NCI-H69 (cell line): ENCODE measurements at regions not wholly inside any gene's neighbourhood (a gene's known extent, or its start where the extent isn't known, plus 50 kb on each side); places are given as distances from the start of the nearest gene placed in this dataset.
"Not testable (repeated sequence)": the region's sequence is repeated elsewhere in the genome, so short reads cannot be mapped to it uniquely, and the experiment has no call there.

ENCODE experiments used
- DNase-seq: peaks from one replicate; lab custom pipeline; 2025; lab: John Stamatoyannopoulos, UW

DNA sequence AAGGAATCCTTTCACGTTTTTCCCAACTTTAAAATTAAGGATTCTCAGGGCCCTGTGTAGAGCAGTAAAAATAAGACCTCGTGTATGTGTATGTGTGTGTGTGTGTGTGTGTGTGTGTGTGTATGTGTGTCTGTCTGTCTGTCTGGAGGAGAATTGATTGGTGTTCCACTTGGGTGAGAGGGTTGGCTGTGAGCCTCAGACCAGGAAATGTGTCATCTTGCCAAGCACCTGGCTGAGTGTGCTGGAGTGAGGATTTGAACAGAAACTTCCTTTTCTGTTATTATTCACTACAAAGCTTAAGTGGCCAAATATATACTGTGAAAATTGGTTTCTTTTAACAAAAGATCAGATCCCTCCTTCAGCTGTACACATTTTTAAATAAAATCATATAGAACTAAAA is 103.6 kb upstream of the NUDT6 start:
- DNase-seq, result not testable (repeated sequence)

DNA sequence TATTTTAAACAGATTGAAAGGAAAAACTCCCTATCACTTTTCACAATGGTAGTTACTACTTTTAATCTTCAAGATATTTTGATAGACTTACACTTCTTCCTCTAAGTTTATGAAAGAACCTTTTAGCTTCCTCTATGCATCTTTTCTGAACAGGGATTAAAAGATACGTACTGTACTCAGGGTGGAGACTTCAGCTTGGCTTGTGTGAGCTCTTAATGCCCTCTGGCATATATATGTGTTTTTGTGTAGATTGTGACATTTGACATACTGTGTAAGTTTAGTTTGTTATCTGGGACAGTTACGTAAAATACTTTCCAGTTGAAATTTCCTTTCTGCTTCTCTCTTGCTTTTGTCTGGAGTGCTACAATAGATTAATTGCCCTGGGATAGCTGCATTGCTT is 109.3 kb upstream of the NUDT6 start:
- DNase-seq, result no peak

DNA sequence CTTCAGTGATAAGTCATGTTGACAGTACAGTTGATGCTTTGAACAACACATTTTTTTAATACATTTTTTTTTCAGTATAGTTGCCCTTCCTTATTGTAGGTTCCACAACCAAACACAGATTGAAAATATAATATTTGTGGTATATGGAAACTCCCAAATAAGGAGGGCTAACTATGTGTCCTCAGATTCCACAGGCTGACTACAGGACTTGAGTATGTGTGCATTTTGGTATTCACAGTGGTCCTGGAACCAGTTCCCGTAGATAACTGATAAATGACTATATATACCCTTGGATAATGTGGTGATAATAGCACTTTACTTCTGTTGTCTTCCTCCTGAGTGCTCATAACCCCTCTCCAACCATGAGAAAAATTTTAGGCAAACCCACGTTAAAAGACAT is 111.6 kb upstream of the NUDT6 start:
- no peak for DNase-seq

DNA sequence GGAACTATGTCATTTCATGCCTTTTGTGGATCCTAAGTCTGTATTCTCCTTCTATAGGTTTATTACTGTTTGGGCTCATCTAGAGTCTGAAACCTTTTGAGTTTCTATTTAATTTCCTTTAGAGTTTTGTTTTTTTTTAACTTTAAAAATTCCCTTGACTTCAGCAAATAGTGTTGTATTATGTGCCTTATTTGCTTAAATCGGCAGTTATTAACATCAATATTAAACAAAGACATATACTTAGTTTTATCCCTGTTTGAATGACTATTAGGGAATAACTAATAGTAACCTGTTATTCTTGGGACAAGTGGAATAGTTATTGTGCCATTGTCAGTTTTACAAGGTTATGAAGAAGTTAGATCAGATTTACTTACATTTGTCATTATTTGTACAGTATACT is 112.8 kb upstream of the NUDT6 start:
- no peak for DNase-seq

DNA sequence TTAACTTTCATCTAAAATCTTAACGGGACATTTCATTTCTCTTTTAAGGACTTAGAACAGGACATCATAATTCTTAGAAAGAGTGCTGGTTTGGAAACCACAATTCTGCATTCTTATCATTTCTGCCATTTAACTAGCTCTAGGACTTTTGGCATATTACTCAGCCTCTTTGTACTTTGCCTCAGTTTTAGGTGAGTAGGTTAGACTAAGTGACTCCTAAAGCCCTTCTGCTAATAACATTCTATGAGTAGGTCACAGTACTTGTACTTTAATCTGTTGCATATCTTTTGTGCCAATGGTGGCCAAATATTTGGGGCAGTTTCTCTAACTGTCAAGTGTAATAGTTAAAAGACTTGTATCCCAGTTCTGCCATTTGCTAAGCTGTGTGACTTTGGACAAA is 115.4 kb upstream of the NUDT6 start:
- no peak for DNase-seq

DNA sequence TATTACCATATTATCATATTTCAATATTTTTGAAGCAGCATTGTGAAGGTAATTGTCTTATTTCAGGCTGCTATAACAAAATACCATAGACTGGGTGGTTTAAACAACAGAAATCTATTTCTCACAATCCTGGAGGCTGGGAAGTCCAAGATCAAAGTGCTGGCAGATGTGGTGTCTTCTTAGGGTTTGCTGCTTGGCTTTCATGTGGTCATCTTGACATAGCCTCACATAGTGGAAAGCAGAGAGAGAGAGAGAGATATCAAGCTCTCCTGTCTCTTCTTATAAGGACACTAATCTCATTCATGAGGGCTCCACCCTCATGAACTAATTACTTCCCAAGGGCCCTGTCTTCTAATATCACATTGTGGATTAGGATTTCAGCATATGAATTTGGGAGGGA is 119.7 kb upstream of the NUDT6 start:
- DNase-seq, result no peak

DNA sequence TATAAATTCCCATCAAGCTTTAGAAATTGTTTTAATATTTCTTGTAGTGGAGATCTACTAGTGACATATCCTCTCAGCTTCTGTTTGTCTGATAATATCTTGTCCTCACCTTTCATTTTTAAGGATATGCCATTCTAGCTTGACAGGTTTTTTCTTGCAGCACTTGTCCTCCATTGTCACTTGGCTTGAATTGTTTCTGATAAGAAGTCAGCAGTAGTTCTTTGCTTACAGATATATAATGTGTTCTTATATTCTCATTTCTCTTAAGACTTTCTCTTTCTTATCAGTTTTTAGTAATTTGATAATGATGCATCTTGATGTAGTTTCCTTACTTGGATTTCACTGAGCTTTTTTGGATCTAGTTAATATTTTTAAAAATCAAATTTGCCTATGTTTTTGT is 120.6 kb upstream of the NUDT6 start:
- DNase-seq, result peak; percentile 1

DNA sequence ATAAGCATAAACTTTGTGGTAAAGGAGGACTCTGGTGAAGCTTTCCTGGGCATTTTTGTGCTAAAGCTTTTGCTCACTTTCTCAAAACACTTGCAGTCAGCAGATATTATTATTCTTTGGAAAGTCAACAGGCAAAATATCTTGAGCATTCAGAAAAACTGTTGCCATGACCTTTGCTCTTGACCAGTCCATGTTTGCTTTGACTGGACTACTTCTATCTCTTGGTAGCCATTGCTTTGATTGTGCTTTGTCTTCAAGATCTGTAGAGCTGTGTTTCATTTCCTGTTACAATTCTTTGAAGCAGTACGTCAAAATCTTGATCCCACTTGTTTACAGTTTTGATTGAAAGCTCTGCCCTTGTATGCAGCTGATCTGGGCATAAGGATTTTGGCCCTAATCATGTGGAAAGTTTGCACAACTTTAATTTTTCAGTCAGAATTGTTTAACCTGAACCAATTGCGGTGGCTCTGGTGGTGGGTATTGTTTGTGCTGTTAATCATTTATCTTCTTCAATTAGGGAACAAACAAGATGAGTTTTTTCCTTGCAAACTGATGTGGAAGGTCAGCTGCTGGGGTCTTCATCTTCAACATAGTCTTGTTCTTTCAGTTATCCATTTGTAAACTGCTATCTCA is 121.5 kb upstream of the NUDT6 start:
- DNase-seq, result no peak

DNA sequence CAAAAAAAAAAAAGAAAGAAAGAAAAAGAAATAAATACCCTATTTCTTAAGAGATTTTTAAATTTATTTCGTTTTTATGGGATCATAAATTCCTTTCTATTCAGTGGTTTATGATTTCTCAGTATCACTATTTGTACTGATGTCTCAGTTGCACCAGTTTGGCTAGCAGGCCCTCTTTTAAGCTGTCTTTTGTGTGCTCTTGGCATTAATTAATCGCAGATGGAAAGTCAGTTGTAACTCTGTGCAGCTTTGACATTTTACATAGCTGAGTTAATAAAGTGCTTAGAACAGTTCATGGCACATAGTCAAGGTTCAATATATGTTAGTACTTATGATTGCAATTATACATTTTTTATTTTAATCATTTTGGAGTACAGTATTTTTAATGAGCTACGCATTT is 123.7 kb upstream of the NUDT6 start:
- DNase-seq, result no peak

DNA sequence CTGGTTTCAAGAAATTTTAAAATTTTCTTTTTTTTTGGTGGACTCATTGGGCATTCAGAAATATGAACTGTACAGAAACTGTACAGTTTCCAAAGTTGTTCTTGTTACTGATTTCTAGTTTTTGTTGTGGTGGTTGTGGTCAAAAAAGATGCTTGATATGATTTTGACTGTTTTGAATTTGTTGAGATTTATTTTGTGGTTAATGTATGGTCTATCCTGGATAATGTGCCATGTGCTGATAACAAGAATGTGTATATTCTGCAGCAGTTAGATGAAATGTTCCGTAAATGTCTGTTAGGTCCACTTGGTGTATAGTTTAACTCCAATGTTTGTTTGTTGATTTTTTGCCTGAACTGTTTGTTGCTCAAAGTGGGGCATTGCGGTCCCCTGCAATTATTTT is 127.6 kb upstream of the NUDT6 start:
- no peak for DNase-seq

DNA sequence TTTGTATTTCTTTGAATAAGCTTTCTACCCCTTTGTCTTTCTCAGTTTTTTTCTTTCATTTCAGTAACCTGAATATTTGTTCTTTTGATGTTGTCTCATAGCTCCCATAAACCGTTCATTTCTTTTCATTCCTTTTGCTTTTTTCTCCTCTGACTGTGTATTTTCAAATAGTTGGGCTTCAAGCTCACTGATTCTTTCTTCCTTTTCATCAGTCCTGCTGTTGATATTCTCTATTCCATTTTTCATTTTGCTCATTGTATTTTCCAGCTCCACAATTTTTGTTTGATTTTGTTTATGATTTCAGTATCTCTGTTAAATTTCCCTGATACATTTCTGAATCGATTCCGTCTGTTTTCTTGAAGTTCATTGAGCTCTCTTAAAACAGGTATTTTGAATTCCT is 129.6 kb upstream of the NUDT6 start:
- no peak for DNase-seq

DNA sequence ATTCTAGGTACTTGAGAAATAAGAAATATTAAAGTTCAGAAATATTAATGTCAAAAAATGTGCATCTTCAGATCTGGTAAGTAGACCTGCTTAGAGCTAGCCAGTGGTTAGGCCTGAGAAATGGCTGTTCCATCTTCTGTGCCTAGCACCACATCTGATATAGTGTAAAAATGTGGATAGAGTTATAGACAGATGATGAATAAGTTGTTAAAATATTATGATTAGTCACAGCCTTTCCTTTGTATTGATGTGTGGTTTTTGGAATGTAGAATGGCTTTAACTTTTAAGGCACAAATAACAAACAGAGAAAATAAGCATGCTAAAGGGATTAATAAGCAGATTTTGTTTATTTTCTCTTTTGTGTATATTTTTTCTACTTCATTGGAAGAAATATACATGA is 133.5 kb upstream of the NUDT6 start:
- DNase-seq, result no peak

DNA sequence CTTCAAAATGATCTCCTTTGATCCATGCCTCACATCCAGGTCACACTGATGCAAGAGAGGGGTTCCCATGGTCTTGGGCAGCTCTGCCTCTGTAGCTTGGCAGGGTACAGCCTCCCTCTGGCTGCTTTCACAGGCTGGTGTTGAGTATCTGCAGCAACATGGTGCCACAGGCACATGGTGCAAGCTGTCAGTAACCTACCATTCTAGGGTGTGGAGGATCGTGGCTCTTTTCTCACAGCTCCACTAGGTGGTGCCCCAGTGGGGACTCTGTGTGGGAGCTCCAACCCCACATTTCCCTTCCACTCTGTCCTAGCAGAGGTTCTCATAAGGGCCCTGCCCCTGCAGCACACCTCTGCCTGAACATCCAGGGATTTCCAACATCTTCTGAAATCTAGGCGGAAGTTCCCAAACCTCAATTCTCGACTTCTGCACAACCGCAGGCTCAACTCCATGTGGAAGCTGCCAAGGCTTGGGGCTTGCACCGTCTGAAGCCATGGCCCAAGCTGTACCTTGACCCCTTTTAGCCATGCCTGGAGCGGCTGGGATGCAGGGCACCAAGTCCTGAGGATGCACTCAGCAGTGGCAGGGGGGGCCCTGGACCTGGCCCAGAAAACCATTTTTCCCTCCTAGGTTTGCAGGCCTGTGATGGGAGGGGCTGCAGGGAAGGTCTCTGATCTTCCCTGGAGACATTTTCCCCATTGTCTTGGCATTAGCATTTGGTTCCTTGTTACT is 137.8 kb upstream of the NUDT6 start:
- DNase-seq, result no peak

DNA sequence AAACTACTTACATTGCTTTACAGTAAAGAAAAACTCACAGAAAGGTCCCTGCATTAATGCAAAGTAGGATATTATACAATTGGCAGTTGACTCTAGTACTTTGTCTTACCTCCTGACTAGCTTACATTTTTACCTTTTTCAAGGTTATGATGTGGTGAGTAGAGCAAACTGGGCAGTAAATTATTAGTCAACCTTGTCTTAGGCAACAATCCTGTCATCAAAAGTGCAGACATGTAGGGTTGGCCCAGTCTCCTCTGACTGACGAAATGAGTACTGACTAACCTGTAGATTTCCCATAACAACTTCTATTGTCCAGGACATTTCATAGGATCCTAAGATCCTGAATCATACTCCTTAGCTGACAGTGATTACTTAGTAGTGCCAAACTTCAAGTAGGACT is 142.0 kb upstream of the NUDT6 start:
- no peak for DNase-seq

DNA sequence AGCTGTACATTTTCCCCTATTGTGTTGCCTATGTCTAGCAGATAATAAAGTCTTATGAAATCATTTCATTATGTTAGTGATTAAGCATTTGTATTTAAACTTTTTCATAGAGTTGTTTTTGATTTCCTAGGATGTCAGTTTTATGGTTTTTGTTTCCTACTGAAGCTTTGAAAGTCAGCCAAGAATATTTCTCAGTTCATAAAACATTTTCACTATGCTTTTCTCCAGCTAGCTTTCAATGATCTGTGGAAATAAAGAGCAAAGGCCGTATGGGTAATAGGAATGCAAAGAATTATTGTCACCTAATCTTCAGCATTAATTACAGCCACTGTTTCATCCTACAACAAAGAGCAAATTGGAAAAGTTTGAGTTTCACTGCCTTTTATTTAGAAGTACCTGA is 145.7 kb upstream of the NUDT6 start:
- DNase-seq, result no peak

DNA sequence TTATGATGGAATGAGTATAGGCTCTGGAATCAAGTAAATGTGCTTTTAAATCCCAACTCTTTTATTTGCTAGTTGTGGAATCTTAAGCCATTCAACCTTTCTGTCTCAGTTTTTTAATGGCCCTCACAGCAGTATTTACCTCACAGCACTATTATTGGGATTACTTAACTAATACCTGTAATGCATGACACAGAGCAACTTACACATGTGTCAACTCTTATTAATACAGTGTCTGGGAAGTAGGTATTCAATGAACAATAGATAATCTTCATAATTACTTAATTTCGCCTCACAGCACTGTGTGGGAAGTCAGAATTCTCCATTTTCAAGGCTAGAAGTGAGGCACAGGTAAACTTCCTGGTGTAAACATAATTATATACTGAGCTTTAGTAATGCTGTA is 149.7 kb upstream of the NUDT6 start:
- DNase-seq, result no peak

DNA sequence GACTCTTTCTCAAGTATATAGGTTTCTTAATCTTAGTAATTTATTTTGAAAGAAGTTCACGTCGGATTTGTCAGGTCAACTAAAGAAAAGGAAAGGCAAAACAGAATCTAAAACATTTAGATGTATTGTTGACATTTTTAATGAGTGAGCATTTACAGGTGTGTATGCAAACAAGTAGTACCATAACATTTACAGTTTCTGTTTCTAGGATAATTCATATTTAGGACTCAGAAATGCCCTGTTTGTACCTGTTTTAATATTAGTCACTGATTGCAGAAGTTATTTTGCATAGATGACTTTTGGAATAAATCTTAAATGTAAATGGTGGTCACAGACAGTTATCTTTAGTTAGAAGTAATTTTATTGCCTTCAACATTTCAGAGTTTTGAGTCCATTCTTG is 151.3 kb upstream of the NUDT6 start:
- no peak for DNase-seq

DNA sequence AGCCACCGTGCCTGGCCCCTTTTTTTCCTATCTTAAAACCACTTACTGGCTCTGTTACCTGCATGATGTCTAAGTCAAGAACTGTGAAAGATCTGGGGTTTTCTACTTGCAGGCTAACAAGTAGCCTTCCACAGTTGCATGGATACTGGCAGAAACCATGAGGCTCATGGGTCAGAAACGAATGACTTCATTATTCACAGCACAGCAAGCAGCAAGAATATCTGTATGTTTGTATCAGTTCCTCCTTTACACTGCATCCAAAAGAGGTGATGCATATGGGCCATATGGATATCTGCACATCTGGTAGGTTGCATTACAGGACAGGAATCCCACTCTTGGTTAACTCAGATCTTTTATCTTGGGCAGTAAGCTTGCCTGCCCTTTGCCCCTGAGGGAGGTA is 154.9 kb upstream of the NUDT6 start:
- no peak for DNase-seq

DNA sequence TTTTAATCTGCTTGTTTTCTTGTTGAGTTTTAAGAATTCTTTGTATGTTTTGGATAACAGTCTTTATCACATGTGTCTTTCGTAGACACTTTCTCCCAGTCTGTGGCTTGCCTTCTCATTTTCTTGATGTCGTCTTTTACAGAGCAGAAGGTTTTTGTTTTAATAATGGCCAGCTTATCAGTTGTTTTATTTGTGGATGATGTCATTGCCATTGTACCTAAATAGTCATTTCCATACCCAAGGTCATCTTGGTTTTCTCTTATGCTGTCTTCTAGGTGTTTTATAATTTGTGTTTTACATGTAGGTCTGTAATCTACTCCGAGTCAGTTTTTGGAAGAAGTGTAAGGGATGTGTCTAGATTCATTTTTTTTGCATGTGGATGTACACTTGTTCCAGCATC is 159.6 kb upstream of the NUDT6 start:
- DNase-seq, result no peak

DNA sequence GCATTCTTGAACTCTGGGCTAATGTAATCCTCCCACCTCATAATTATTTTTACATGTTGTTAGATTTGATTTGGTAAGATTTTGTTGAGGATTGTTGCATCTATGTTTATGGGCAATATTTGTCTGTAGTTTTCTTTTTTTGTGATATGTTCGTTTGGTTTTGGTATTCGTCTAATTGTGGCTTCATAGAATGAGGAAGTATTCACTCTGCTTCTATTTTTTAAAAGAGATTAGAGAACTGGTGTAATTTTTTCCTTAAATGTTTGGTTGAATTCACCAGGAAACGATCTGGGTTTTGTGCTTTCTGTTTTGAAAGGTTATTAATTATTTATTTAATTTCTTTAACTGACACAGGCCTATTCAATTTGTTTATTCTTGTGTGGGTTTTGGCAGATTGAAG is 161.2 kb upstream of the NUDT6 start:
- no peak for DNase-seq

DNA sequence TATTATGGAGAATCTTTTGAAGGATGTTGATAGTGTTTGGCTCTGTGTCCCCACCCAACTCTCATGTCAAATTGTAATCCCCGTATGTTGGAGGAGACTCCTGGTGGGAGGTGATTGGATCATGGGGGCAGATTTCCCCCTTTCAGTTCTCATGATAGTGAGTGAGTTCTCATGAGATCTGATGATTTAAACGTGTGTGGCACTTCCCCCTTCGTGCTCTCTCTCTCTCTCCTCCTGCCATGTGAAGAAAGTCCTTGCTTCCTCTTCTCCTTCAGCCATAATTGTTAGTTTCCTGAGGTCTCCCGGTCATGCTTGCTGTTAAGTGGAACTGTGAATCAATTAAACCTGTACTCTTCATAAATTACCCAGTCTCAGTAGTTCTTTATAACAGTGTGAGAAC is 166.1 kb upstream of the NUDT6 start:
- peak; percentile 30 for DNase-seq

DNA sequence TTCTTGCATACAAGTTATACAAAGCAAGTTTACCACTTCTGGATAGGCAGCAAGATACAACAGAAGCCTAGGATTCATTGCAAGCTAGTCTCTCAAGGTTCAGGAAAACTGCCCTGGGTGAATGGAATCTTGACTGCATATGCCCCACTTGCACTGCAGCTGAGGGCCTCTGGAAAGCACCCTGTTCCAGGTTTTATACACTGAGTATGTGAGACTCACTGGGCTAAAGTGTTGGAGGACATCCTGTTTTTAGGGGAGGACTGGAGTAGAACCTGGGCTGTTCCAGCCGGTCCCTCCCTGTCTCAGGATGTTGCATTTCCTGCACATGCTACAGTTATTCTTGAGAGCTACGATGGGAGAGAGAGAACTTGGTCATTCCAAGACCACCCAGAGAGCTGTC is 168.5 kb upstream of the NUDT6 start:
- no peak for DNase-seq

DNA sequence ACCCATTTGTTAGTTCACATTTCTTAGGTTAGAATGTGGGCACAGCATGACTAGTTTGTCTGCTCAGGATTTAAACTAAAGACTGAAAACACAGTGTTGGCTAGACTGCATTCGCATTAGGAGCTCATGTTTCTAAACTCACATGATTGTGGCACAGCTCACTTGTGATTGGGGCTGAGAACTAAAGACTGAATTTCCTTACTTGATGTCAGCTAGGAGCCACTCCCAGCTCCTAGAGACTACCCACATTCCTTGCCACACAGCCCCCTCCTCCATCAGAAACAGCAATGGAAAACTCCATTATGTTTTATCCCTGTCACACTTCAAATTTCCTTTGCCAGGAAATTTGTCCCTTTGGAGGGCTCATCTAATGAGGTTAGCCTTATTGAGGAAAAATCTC is 170.2 kb upstream of the NUDT6 start:
- no peak for DNase-seq

DNA sequence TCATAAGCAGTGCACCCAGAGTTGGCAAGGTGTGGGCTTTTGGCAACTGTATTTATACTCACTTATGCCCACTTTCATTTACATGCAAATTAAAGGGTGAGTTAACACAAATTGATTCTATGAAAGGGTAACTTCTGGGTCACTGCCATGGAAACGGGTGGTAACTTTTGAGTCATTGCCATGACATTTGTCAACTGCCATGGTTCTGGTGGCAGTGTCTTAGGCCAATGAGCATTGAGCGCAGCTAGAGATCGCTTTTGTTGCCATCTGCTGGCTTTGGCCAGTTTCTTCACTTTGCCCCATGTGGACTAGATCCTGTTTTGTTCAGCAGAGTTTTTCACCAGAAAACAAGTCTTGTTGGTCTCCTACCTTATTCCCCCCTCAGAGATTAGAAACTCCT is 170.8 kb upstream of the NUDT6 start:
- peak; percentile 5 for DNase-seq
